GM18868 (cell line): ENCODE measurements at regions not wholly inside any gene's neighbourhood (a gene's known extent, or its start where the extent isn't known, plus 50 kb on each side); places are given as distances from the start of the nearest gene placed in this dataset.
A peak's percentile ranks its signal among the peaks of the same experiment; 100 is the strongest.

Experiments used
- ATAC-seq: cut with Tn5 transposase; IDR thresholded peaks from one replicate; pipeline ENCODE4 v1.9.1; 2021; ENCODE audit warnings: mild to moderate bottlenecking, moderate library complexity; ENCODE audit not compliant: unreplicated experiment

DNA sequence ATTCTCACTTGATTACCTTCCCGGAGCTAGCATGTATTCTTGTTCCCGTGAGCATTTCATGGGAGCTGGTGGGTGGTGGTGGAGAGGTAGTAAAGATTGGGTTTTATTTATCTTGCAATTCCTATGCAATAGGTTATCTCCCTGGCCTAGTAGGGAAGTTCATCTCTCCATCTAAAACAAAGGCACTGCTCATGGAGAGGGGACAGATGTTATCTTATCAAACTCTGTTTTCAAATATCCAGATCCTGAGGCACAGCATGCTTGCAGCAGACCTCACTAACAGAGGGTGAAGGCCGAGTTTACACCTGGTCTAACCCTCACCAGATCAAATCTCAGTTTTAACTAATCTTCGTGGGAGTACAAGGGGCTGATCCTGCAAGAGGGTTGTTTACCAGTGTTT lies 98.9 kb downstream of the CYRIA start:
- no peak for ATAC-seq

DNA sequence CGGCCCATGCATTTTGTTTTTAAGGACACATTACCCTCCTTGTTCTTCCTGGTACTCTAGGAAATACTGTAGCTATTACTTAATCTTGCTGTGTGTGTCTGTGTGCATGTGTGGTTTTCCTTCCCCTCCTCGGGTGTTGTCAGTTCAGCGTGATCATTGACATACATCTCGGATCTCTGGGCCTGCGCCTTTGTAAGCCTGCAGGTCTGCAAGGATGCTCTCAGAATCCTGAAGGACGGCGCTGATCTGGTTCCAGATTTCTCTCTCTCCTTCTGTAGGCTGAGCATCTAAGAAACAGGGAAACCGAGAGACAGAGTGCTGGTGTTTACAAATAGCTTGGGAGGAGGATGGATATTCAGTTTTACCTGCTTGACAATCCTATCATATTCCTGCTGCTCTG lies 100.2 kb downstream of the CYRIA start:
- ATAC-seq, result no peak

DNA sequence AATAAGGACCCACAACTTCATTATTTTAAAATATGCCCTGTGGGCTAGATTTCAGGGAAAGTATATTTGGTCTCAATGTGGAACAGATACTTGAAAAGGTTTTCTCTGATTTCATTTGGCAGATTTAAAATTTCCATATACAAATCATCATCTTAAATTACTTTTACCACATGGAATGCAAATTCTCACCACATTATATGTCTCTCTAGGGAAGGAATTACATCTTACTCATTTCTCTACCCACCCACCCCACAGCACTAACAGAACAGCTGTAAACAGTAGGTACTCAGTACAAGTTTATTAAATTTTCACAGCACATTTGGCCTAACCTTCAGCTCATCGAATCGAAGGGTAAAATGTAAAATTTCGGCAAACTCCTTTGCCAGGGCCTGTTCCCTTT lies 104.0 kb downstream of the CYRIA start:
- no peak for ATAC-seq

DNA sequence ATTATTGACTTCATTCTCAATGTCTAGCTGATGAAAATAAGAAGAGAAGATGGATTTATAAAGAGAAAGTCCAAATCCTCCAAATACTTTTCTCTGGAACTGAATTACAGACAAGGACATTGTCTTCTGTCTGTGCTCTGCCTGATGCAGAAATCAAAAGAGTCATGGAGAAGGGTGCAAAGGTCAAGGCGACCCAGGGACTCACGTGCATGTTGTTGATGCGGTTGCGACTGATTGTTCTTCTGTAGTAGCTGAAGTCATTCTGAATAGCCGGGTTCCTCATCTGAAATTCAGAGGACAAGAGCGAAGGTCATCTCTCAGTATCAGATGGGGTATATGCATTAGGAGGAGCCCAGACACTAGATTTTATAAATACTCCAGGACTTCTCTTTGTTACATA lies 104.4 kb downstream of the CYRIA start:
- no peak for ATAC-seq

DNA sequence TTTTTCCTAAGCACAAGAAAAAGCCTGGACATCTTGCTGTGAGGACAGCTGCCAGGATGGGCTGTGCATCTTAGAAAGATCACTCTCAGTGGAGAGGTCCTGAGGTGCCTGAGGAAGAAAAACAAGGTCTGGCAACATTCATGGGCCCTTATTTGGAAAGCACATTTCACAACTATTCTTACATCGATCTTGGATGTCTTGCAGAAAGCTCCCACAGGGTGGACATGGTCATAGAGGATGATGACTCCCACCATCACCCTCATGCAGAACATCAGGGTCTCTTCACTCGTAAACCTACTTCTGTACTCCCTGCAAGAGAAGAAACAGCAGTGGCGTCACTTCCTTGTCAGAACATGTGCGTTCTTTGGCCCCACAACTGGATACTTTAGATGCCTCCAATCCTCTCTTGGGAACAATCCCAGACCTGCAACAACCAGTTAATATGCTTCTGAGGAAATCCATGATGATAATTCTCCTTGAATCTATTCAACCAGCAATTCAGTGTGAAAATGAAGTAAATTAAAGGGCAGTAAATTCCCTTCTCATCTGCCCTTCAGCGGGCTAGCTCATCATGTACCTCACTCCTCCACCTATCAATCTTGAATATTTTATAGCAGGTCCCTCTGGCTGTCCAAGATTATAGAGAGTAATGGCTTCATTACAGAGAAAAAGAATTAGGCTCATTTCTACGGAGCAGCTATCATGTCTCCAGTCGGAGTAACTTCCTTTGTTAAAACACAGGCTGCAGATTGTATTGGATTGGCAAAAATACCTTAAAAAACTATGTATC lies 106.2 kb downstream of the CYRIA start:
- ATAC-seq, result no peak

DNA sequence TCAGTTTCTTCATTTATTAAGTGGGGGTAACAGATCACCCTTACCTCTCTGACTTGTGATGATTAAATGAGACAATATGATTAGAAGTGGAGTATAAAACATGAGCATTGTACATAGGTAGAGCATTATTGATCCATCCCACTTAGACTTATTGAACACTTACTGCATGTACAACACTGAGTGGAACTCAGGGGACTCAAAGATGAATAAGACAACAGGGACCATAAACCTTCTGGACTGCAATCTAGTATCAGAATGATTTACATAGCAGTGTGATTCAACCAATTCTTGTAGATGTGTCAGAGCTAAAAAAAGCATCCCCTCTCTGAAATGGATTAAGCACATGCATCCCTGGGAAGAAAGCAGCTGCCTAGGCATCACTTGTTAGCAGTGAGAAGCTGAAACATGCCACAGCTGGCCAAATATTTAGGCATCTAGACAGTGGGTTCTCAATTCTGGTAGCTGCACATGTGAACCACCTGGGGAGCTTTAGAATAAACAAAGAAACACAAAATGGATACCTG lies 111.5 kb downstream of the CYRIA start:
- no peak for ATAC-seq

DNA sequence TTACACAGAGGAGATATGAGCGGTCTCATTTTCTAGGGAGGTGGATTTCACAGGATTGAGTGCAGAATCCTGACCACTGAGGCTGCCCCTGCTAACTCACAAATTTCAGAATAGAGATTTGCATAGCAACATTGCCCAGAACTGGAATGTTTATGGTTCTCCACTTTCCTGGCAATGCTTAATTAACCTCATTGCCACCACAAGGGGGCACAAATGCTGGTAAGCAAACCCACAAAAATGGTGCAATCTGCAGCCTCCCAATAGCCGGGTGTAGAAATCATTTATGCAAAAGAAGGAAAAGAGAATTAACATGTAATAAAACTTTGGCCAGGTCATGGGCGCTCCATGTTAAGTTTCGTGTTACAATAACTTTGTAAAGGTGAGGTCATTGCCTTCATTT lies 112.4 kb downstream of the CYRIA start:
- peak; percentile 48 for ATAC-seq

DNA sequence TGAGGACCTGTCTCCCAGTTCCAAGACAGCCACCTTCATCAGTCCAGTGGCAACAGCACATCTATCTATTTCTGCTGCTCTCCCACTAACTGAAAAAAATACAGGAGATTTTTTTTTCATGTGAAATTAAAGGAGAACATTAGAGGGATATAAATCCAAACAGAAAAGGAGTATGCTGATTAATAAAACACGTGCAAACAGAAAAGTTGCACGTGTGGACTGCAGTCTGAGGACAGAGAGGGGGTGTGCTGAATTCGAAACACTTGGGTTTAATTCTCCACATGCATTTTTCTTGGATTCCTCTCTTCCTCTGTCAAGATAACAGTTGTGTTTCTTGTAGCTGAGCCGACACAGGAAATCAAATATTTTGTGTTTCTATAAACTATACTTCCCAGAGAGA lies 113.4 kb downstream of the CYRIA start:
- no peak for ATAC-seq

DNA sequence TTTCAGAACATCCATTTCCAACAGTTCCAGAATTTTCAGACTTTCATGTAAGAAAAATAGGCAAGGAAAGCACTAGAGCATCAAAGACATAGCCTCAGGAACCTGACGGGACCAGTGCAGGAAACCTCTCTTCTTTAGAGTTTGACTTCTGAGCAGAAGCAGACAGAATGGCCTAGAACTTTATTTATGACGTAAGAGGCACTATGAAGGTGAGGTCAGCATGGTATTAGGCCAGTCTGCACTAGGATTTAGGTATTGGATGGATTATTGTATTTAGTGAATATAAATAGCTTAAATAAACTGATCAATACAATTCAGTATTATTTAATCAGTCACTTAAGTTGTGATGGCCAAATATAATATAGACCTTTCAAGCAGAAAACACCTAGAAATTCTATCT lies 117.6 kb downstream of the CYRIA start:
- ATAC-seq, result no peak

DNA sequence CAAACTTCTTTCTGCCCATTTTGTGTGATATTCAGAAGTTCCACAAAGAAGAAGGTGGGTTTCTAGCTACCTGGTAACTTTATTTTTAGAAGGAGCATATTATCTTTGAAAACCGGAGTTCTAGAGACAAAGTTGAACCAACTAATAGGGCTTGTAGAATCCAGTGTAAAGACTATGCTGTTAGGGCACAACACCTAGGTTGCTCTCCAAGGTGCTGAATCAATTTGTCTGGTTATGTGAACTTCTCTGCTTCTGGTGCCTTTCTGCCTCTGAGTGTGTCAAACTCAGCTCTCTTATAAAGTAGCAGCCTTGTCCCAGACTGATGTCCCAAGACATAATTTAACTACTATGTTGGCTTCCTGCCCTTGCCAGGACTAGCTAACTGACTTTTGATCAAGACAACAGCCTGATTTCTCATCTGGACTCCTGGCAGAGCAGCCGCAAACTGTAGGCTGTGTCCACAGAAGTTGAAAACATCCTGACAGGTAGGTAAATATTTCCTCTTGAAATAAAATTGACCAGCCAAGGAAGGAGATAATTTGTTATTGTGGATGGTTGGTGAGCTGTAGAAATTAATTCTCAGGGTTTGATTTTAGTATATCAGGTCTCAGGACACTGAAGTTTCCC lies 119.4 kb downstream of the CYRIA start:
- no peak for ATAC-seq

DNA sequence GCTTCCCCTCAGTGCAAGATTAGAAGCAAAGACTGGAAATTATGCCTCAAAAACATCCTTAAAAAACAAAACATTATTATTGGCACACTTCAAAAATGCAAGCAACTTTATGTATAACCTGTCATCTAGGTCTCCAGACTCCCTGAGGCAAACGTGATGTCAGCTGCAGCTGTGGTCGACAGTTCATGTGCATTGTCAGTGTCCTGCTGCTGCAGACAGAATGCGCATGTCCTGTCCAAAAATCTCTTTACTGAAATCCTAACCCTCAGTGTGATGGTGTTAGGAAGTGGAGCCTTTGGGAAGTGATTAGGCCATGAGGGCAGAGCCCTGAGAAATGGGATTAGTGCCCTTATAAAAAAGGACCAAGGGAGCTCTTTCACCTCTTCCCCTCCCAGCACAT lies 126.9 kb downstream of the CYRIA start:
- ATAC-seq, result no peak

DNA sequence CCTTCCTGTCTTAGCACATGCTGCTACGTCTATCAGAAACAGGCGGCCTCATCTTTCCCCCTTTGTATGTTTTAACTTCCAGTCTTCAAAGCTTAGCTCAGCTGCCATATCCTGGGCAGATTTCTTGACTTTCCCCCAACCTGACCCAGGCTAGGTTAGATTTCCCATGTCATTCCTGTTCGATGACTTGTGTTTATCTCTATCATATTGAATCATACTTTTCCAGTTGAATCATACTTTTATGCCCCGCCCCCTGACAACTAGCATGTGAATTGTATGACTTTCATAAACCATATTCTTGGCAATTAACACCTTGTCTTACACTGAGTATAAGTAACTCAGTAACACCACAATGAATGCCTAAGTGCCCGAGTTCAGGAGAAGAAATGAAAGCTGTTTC lies 128.3 kb downstream of the CYRIA start:
- ATAC-seq, result no peak

DNA sequence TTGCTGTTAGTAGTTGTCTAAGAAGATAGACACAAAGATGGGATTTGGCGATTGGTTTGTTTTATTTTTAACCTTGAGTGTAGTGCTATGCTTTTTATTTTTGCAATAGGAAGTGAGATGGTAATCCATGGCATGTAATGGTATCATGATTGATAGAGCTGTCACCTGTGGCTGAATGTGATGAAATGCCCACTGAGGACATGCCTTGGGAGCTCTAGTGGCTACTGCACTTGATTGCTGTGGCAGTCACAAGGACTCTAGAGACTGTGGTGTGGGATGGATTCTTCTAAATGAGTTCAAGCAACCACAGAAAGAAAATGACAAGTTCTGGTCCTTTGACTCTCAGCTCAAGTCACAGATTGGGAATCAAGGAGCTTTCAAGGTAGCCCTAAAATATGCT lies 139.4 kb downstream of the CYRIA start:
- no peak for ATAC-seq

DNA sequence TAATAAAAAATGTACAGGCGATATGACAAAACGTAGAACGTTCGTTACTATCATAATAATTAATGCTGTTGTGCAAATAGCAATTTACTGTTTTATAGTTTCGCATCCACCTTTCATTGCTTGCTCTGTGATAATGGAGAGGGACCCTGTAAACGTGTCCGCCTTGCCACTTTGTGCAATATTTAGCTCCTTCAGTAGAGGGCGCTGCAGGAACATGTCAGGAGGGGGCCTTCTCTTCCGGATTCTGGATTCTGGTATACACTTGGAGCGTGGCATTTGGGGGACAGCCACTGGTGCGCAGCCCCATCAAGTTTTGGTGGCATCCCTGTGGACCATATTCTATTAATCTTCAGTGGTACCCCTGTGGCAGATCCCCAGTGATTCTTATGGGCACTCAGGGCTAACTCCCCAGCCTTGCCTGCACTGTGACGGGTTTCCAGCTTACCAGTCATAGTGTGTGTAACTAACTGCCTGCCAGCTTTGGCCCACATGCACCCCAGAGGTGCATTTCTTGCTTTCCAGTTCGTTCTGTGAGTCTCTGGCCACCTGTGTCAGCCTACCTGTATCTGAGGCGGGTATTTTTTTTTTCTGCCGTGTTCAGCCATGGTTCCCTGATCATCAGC lies 140.3 kb downstream of the CYRIA start:
- ATAC-seq, result no peak

DNA sequence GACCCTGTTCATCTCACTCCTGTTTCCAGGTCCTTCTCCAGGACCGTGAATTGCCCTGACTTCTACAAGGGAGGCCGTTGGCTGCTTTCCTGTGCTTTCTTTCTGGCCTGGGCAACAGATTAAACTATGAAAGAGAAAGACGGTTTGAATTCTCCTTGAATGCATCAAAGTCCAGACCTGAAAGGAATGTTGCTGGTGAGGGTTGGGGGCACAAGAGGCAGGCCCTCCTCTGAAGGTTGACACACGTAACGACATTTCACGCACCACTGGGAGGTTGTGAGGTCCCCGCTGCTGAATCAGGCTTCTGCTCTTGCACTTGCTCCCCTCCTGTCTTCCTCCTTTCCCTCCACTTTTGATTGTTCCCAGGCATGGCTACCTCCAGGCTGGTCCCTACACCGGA lies 141.9 kb downstream of the CYRIA start:
- ATAC-seq, result no peak

DNA sequence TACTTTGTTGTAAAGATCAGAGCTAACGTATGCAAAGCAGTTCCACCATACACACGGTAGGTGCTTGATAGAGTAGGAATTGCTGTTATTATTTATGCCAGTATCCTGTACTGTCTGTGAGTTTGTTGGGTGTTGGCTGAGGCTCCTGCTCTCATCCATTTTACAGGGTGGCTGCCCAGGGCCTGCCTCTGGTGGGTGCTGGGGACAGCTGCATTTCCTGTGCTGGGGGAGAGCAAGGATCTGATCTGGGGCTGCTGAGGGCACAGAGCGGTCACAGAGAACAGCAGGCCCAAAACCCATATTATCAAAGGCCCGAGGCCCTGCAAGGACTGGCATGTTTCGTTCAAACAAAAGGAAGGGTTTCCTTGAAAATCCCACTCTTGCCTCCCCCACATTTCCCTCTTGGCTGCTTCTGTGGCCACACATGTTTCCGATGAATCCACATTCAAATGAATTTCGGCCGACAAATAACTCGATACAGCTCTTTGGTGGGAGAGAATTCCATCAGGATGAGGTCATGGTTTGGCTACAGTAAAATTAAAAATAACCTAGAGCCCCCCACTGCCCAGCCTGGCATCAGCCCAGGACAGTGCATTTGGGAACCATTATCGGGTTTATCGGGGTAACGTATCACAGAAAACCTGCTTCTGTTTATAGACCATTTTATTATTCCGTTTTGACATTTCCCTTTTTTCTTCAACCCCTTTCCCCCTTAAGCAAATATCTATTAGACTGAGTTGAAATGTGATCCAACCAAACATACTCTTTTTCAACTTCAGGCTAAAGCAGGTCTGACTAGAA lies 143.4 kb downstream of the CYRIA start:
- no peak for ATAC-seq

DNA sequence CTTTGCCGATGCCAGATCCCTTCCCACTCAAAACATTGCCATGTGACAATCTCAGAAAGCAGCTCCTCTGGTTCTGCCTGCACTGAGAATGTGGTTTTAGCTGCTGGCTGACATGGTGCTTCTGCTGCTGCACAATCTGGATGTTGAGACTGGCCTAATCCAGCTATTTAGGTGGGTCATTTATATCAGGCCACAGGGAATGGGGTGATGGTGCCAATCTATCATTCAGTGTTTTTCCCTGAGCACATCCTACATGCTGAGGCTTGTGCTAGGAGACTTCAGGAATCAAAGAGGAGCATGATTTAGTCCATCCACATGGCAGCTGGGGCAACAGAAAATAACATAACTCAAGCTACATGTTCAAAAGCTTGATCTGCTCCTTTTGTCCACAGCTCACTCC lies 144.7 kb downstream of the CYRIA start:
- ATAC-seq, result no peak

DNA sequence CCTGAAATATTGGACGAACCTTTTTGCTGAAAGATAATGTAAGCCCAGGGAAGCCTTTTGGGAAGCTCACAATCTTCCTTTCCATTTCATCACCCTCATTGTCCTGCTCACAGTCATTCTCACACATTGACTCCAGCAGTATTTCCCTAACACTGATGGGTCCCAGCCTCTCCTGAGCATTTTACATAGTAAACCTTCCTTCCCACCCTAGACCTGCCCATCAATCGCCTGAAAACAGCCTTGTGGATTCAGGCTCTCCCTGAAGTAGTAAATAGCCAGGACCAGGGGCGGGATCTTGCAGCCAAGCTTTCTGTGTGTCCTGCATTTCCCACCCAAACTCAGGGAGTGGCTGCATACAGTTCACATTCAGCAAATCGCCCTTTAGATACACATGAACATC lies 149.9 kb downstream of the CYRIA start:
- no peak for ATAC-seq

DNA sequence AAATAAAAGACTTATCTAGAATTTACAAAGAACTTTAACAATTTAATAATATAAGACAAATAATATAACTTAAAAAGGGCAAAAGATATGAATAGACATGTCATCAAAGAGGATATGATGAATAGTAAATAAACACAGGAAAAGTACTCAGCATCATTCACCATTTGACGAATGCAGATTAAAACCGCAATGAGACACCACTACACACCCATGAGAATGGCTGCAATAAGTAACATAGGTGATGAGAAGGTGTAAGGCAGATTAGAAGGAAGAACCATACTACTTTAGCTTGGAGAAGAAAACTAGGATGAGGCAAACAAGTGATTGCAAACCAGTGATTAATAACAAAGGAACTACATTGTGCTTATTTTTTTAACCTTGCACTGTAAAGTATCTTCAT lies 152.0 kb downstream of the CYRIA start:
- ATAC-seq, result no peak

DNA sequence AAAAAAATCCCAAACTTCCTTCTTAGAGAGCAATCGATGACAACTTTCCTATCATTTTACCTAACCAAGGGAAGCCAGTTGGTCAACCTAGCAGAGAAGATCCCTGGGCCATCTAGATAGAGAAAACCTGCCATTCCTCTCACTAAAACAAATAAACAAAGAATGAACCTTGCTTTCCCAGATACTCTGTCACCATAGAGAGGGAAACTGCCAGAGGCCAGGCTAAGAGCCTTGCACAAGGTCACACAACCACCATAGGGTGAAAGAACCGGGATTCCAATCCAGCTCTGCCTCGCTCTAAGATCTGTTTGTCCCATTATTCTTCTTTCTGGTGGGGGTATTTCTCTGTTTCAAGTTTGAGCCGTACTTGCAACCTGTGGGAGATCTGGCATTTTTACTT lies 154.6 kb downstream of the CYRIA start:
- ATAC-seq, result no peak

DNA sequence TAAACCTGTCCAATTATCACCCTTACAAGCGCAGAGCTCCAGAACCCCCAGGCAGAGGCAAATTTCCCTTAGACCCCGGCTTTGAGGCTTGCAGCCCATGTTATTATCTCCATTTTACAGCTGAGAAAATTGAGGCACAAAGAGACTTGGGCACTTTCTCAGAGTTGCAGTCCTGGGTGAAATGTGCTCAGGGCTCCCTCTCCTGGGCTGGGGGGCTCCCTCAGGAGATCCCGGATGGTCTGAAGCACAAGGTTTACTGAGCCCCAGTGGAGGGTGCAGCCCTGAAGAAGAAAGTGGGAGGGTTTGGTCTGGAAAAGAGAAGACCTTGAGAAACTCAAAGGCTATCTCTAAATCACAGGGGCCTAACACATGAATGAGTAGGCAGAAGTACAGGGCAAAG lies 156.6 kb downstream of the CYRIA start:
- ATAC-seq, result no peak
